IPS DF 6.9 (cell line): ENCODE measurements at regions not wholly inside any gene's neighbourhood (a gene's known extent, or its start where the extent isn't known, plus 50 kb on each side); places are given as distances from the start of the nearest gene placed in this dataset.

Experiments
- DNase-seq: peaks from one replicate; pipeline ENCODE4 v3.0.0-alpha.2; 2013; ENCODE audit warnings: low read depth, low spot score
- H3K27ac ChIP-seq: one replicate; pipeline ENCODE4 v1.5.1; 2013; ENCODE audit warnings: low read length, control low read depth
- H3K27me3 ChIP-seq: 2 replicates; pipeline ENCODE4 v1.6.1; 2013; ENCODE audit warnings: mild to moderate bottlenecking, low read length; ENCODE audit not compliant: control insufficient read depth, insufficient read depth
- H3K36me3 ChIP-seq: 2 replicates; pipeline ENCODE4 v1.6.1; 2013; ENCODE audit warnings: low read length; ENCODE audit not compliant: control insufficient read depth, insufficient read depth
- H3K4me1 ChIP-seq: 2 replicates; pipeline ENCODE4 v1.6.1; 2013; ENCODE audit warnings: low read length; ENCODE audit not compliant: control insufficient read depth, insufficient read depth
- H3K4me3 ChIP-seq: 2 replicates; pipeline ENCODE4 v1.5.1; 2013; ENCODE audit warnings: mild to moderate bottlenecking, low read length
- H3K9me3 ChIP-seq: 2 replicates; pipeline ENCODE4 v1.6.1; 2013; ENCODE audit warnings: low read length, inconsistent platforms; ENCODE audit not compliant: control insufficient read depth, insufficient read depth
- WGBS: extraction: QIAGEN DNeasy Blood & Tissue Kit; methylation state at CpG from one replicate; pipeline ENCODE4 v1.1.7; 2013; ENCODE audit warnings: mixed read lengths, missing lambda C conversion rate; ENCODE audit not compliant: insufficient read length, insufficient coverage; 5-methylcytosine and 5-hydroxymethylcytosine counted together

GRCh38 chr1:79825551-79825950 is 819.0 kb upstream of the ADGRL4 start:
- Histone ChIP-seq H3K36me3 (no peaks in the 10 kb centered on the region), H3K4me1 (no peaks in the 10 kb centered on the region), H3K27me3 (no peaks in the 10 kb centered on the region), H3K9me3 (no peaks in the 10 kb centered on the region), H3K27ac (no peak overlapping the region), H3K4me3 (no peak overlapping the region)
- no peak for DNase-seq
- WGBS: no CpG with 5 or more reads among the region's 3 CpGs

GRCh38 chr1:79822053-79822452 is 815.5 kb upstream of the ADGRL4 start:
- WGBS: no CpG with 5 or more reads among the region's 11 CpGs
- Histone ChIP-seq H3K36me3 (no peaks in the 10 kb centered on the region), H3K9me3 (no peaks in the 10 kb centered on the region), H3K4me1 (no peaks in the 10 kb centered on the region), H3K4me3 (no peak overlapping the region), H3K27ac (no peak overlapping the region), H3K27me3 (no peaks in the 10 kb centered on the region)
- no peak for DNase-seq

GRCh38 chr1:79819140-79819539 is 812.6 kb upstream of the ADGRL4 start:
- no CpG with 5 or more reads among the region's 3 CpGs for WGBS
- Histone ChIP-seq H3K27me3 (no peaks in the 10 kb centered on the region), H3K4me1 (no peaks in the 10 kb centered on the region)

GRCh38 chr1:79817031-79817560 is 810.6 kb upstream of the ADGRL4 start:
- Histone ChIP-seq H3K9me3 (no peaks in the 10 kb centered on the region), H3K27me3 (no peaks in the 10 kb centered on the region), H3K27ac (no peak overlapping the region), H3K4me3 (no peak overlapping the region), H3K4me1 (no peaks in the 10 kb centered on the region), H3K36me3 (no peaks in the 10 kb centered on the region)
- WGBS: no CpG with 5 or more reads among the region's 4 CpGs
- DNase-seq: no peak

More at GRCh38 chr1:79819140-79819539, 812.6 kb upstream of the ADGRL4 start:
- Histone ChIP-seq H3K36me3 (no peaks in the 10 kb centered on the region), H3K9me3 (no peaks in the 10 kb centered on the region), H3K4me3 (no peak overlapping the region), H3K27ac (no peak overlapping the region)
- DNase-seq: no peak

GRCh38 chr1:79815115-79815514 is 808.6 kb upstream of the ADGRL4 start:
- no CpG with 5 or more reads among the region's 3 CpGs for WGBS
- Histone ChIP-seq H3K27me3 (no peaks in the 10 kb centered on the region), H3K27ac (no peak overlapping the region), H3K4me1 (no peaks in the 10 kb centered on the region), H3K4me3 (no peak overlapping the region), H3K9me3 (no peaks in the 10 kb centered on the region), H3K36me3 (no peaks in the 10 kb centered on the region)
- DNase-seq: no peak

- Histone ChIP-seq H3K4me1 (no peaks in the 10 kb centered on the region), H3K4me3 (no peak overlapping the region), H3K27ac (no peak overlapping the region), H3K36me3 (no peaks in the 10 kb centered on the region), H3K27me3 (no peaks in the 10 kb centered on the region), H3K9me3 (no peaks in the 10 kb centered on the region)
- no CpG with 5 or more reads among the region's 3 CpGs for WGBS
- no peak for DNase-seq
Observed at GRCh38 chr1:79811173-79811572, 804.6 kb upstream of the ADGRL4 start.

- H3K9me3 ChIP-seq: no peaks in the 10 kb centered on the region
- WGBS: no CpG with 5 or more reads among the region's 3 CpGs
Observed at GRCh38 chr1:79808816-79809475, 802.4 kb upstream of the ADGRL4 start.

GRCh38 chr1:79807816-79808215 is 801.3 kb upstream of the ADGRL4 start:
- H3K4me1 ChIP-seq: no peaks in the 10 kb centered on the region
- H3K4me3 ChIP-seq: no peak overlapping the region
- no peaks in the 10 kb centered on the region for H3K36me3 ChIP-seq
- no peaks in the 10 kb centered on the region for H3K27me3 ChIP-seq
- no peaks in the 10 kb centered on the region for H3K9me3 ChIP-seq
- H3K27ac ChIP-seq: no peak overlapping the region
- no peak for DNase-seq
- no CpG with 5 or more reads among the region's 2 CpGs for WGBS

More at GRCh38 chr1:79808816-79809475, 802.4 kb upstream of the ADGRL4 start:
- H3K36me3 ChIP-seq: no peaks in the 10 kb centered on the region
- H3K27ac ChIP-seq: no peak overlapping the region
- no peak overlapping the region for H3K4me3 ChIP-seq
- H3K4me1 ChIP-seq: no peaks in the 10 kb centered on the region
- no peak for DNase-seq
- H3K27me3 ChIP-seq: no peaks in the 10 kb centered on the region

GRCh38 chr1:79797487-79797886 is 791.0 kb upstream of the ADGRL4 start:
- no peak overlapping the region for H3K27ac ChIP-seq
- no peak for DNase-seq
- whole genome bisulfite sequencing: no CpG with 5 or more reads among the region's 3 CpGs
- H3K4me3 ChIP-seq: no peak overlapping the region
- H3K36me3 ChIP-seq: 0 out of 2 replicates have a peak, but pooled peaks cover 6% of the 10 kb centered on the region
- H3K27me3 ChIP-seq: no peaks in the 10 kb centered on the region
- H3K9me3 ChIP-seq: no peaks in the 10 kb centered on the region
- H3K4me1 ChIP-seq: no peaks in the 10 kb centered on the region

- no peaks in the 10 kb centered on the region for H3K9me3 ChIP-seq
- no peak for DNase-seq
- H3K36me3 ChIP-seq: 0 out of 2 replicates have a peak, but pooled peaks cover 6% of the 10 kb centered on the region
- no peak overlapping the region for H3K27ac ChIP-seq
- no peaks in the 10 kb centered on the region for H3K4me1 ChIP-seq
- H3K27me3 ChIP-seq: no peaks in the 10 kb centered on the region
- WGBS: no CpG with 5 or more reads among the region's 1 CpG
- no peak overlapping the region for H3K4me3 ChIP-seq
Observed at GRCh38 chr1:79796434-79796833, 789.9 kb upstream of the ADGRL4 start.
